Smooth muscle cell (in vitro differentiated cells): ENCODE measurements at regions not wholly inside any gene's neighbourhood (a gene's known extent, or its start where the extent isn't known, plus 50 kb on each side); places are given as distances from the start of the nearest gene placed in this dataset.

Source experiments
- DNase-seq: peaks from one replicate; lab custom pipeline; 2025; ENCODE audit not compliant: unreplicated experiment; lab: John Stamatoyannopoulos, UW
- H2AFZ ChIP-seq: fragments of 200-600 bp; sonication (generic); 2 replicates; pipeline ENCODE4 v1.6.0; 2016; ENCODE audit warnings: antibody characterized with exemption, low read depth, mild to moderate bottlenecking
- H3F3A ChIP-seq: fragments of 200-600 bp; sonication (generic); 2 replicates; pipeline ENCODE4 v1.6.0; 2017; ENCODE audit warnings: antibody characterized with exemption, low read depth
- H3K27ac ChIP-seq: fragments of 200-600 bp; sonication (generic); 2 replicates; pipeline ENCODE4 v1.5.1; 2016; ENCODE audit warnings: low read depth, mild to moderate bottlenecking
- H3K27me3 ChIP-seq: fragments of 200-600 bp; sonication (generic); 2 replicates; pipeline ENCODE4 v1.6.1; 2016; ENCODE audit warnings: low read depth, mild to moderate bottlenecking
- H3K36me3 ChIP-seq: fragments of 200-600 bp; sonication (generic); 2 replicates; pipeline ENCODE4 v1.5.1; 2016; ENCODE audit warnings: low read depth
- H3K4me1 ChIP-seq: fragments of 200-600 bp; sonication (generic); 2 replicates; pipeline ENCODE4 v1.5.1; 2016; ENCODE audit warnings: low read depth
- H3K4me2 ChIP-seq: fragments of 200-600 bp; sonication (generic); 2 replicates; pipeline ENCODE4 v1.6.0; 2016; ENCODE audit warnings: mild to moderate bottlenecking
- H3K4me3 ChIP-seq: fragments of 200-600 bp; sonication (generic); 2 replicates; pipeline ENCODE4 v1.5.1; 2016; ENCODE audit warnings: mild to moderate bottlenecking
- H3K79me2 ChIP-seq: fragments of 200-600 bp; sonication (generic); 2 replicates; pipeline ENCODE4 v1.6.0; 2016; ENCODE audit warnings: low read depth, mild to moderate bottlenecking
- H3K9ac ChIP-seq: fragments of 200-600 bp; sonication (generic); 2 replicates; pipeline ENCODE4 v1.6.0; 2016; ENCODE audit warnings: low read depth
- H3K9me3 ChIP-seq: fragments of 200-600 bp; sonication (generic); replicated peaks from 2 replicates; pipeline ENCODE4 v1.5.1; 2016; ENCODE audit warnings: low read depth
- H4K20me1 ChIP-seq: fragments of 200-600 bp; sonication (generic); 2 replicates; pipeline ENCODE4 v1.6.0; 2016; ENCODE audit warnings: low read depth
- CTCF ChIP-seq: fragments of 200-600 bp; sonication (generic); IDR thresholded peaks from 2 replicates; pipeline ENCODE4 v1.5.1; 2017; ENCODE audit warnings: borderline replicate concordance, mild to moderate bottlenecking, antibody characterized with exemption; ENCODE audit not compliant: insufficient read depth, poor library complexity, severe bottlenecking
- WGBS: methylation state at CpG from one replicate; pipeline ENCODE4 v1.1.7; 2016; ENCODE audit warnings: low lambda C conversion rate; 5-methylcytosine and 5-hydroxymethylcytosine counted together

- H3K27ac ChIP-seq = peak overlapping the region; percentile 50
- DNase-seq = no peak
- H3K4me2 ChIP-seq = peak overlapping the region; percentile 39
- H3K9ac ChIP-seq = no peak overlapping the region
- H3K79me2 ChIP-seq = no peaks in the 10 kb centered on the region
- H3K4me3 ChIP-seq = no peak overlapping the region
- H4K20me1 ChIP-seq = no peaks in the 10 kb centered on the region
- H2AFZ ChIP-seq = peak overlapping the region; percentile 4
- TF ChIP-seq CTCF = no peak
- no peaks in the 10 kb centered on the region for H3K9me3 ChIP-seq
- WGBS = 9% methylated on average over 3 of the region's 3 CpGs
- H3F3A ChIP-seq = no peaks in the 10 kb centered on the region
- no peaks in the 10 kb centered on the region for H3K27me3 ChIP-seq
- H3K36me3 ChIP-seq = no peaks in the 10 kb centered on the region
- H3K4me1 ChIP-seq = peaks cover 11% of the 10 kb centered on the region
These were observed 658.0 kb upstream of the KCNMB2 start for GRCh38 chr3:177878192-177878591.

- no peak overlapping the region for H3K9ac ChIP-seq
- no peak overlapping the region for H2AFZ ChIP-seq
- no peaks in the 10 kb centered on the region for H3F3A ChIP-seq
- no peaks in the 10 kb centered on the region for H3K27me3 ChIP-seq
- WGBS = 31% methylated on average over 4 of the region's 4 CpGs
- H3K4me2 ChIP-seq = peak overlapping the region; percentile 39
- no peaks in the 10 kb centered on the region for H3K36me3 ChIP-seq
- no peak for DNase-seq
- H3K79me2 ChIP-seq = no peaks in the 10 kb centered on the region
- peaks cover 11% of the 10 kb centered on the region for H3K4me1 ChIP-seq
- no peaks in the 10 kb centered on the region for H3K9me3 ChIP-seq
- no peaks in the 10 kb centered on the region for H4K20me1 ChIP-seq
- H3K27ac ChIP-seq = peak overlapping the region; percentile 50
- TF ChIP-seq CTCF = no peak
- no peak overlapping the region for H3K4me3 ChIP-seq
These were observed 657.3 kb upstream of the KCNMB2 start for GRCh38 chr3:177878957-177879356.

- 54% methylated on average over 3 of the region's 3 CpGs for WGBS
- Histone ChIP-seq H3K27me3 (no peaks in the 10 kb centered on the region), H3K4me3 (no peak overlapping the region), H3K9ac (no peak overlapping the region), H3K36me3 (no peaks in the 10 kb centered on the region), H3K4me1 (no peaks in the 10 kb centered on the region), H3K9me3 (no peaks in the 10 kb centered on the region), H3K79me2 (no peaks in the 10 kb centered on the region), H3K27ac (no peak overlapping the region), H2AFZ (no peak overlapping the region), H3K4me2 (no peak overlapping the region), H3F3A (no peaks in the 10 kb centered on the region), H4K20me1 (no peaks in the 10 kb centered on the region)
- TF ChIP-seq CTCF = no peak
- DNase-seq = no peak
These were observed 654.9 kb upstream of the KCNMB2 start for GRCh38 chr3:177881351-177881750.

- H3K36me3 ChIP-seq = no peaks in the 10 kb centered on the region
- no peak overlapping the region for H3K4me2 ChIP-seq
- no peak for TF ChIP-seq CTCF
- H3K79me2 ChIP-seq = no peaks in the 10 kb centered on the region
- no peaks in the 10 kb centered on the region for H3K27me3 ChIP-seq
- no peak for DNase-seq
- H3K4me3 ChIP-seq = no peak overlapping the region
- no peaks in the 10 kb centered on the region for H3K9me3 ChIP-seq
- no peak overlapping the region for H3K9ac ChIP-seq
- H3F3A ChIP-seq = no peaks in the 10 kb centered on the region
- no peaks in the 10 kb centered on the region for H4K20me1 ChIP-seq
- H2AFZ ChIP-seq = no peak overlapping the region
- H3K27ac ChIP-seq = no peak overlapping the region
- H3K4me1 ChIP-seq = no peaks in the 10 kb centered on the region
- 94% methylated on average over 5 of the region's 5 CpGs for WGBS
These were observed 654.0 kb upstream of the KCNMB2 start for GRCh38 chr3:177882124-177882648.
